K562 (cell line): ENCODE measurements at regions not wholly inside any gene's neighbourhood (a gene's known extent, or its start where the extent isn't known, plus 50 kb on each side); places are given as distances from the start of the nearest gene placed in this dataset.

ENCODE experiments used
- NR3C1 ChIP-seq: sonication (generic); formaldehyde crosslinking; IDR thresholded peaks from 2 replicates; pipeline ENCODE4 v1.8.1; 2022; ENCODE audit warnings: missing genetic modification reagents
- POLR2A ChIP-seq: fragments of 450-650 bp; conservative IDR thresholded peaks from 2 replicates; pipeline ENCODE4 v1.6.1; 2016
- TAF1 ChIP-seq: IDR thresholded peaks from 2 replicates; pipeline ENCODE4 v1.6.1; 2011; ENCODE audit warnings: mild to moderate bottlenecking, low read length, moderate library complexity; ENCODE audit not compliant: insufficient read depth, control insufficient read depth, severe bottlenecking; ENCODE audit errors: extremely low read depth
- TF ChIP-seq, protein P1 (sequence below): fragments of 450-650 bp; formaldehyde crosslinking; IDR thresholded peaks from 2 replicates; pipeline ENCODE4 v1.4.0; 2020; ENCODE audit warnings: mild to moderate bottlenecking, moderate library complexity
- TF ChIP-seq, protein P2 (sequence below), 3 experiments: IDR thresholded peaks in 2 of 3; conservative IDR thresholded peaks in 1 of 3; 2 replicates each; pipeline ENCODE4 v1.5.1; 2011 to 2012; ENCODE audit warnings: low read length in 3 of 3, mild to moderate bottlenecking in 3 of 3, control low read depth in 2 of 3, improper control_type of control experiment in 1 of 3, inconsistent platforms in 1 of 3, low read depth in 1 of 3, mixed read lengths in 1 of 3, moderate library complexity in 1 of 3; ENCODE audit not compliant: insufficient read depth in 2 of 3

GRCh38 chr6:9697263-9697931 lies 717.5 kb downstream of the TFAP2A start:
- TF ChIP-seq, protein P1, sequence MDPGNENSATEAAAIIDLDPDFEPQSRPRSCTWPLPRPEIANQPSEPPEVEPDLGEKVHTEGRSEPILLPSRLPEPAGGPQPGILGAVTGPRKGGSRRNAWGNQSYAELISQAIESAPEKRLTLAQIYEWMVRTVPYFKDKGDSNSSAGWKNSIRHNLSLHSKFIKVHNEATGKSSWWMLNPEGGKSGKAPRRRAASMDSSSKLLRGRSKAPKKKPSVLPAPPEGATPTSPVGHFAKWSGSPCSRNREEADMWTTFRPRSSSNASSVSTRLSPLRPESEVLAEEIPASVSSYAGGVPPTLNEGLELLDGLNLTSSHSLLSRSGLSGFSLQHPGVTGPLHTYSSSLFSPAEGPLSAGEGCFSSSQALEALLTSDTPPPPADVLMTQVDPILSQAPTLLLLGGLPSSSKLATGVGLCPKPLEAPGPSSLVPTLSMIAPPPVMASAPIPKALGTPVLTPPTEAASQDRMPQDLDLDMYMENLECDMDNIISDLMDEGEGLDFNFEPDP (CRISPR knock-in tag) = no peak
- TF ChIP-seq TAF1 = no peak
- TF ChIP-seq POLR2A = no peak
- TF ChIP-seq, protein P2, sequence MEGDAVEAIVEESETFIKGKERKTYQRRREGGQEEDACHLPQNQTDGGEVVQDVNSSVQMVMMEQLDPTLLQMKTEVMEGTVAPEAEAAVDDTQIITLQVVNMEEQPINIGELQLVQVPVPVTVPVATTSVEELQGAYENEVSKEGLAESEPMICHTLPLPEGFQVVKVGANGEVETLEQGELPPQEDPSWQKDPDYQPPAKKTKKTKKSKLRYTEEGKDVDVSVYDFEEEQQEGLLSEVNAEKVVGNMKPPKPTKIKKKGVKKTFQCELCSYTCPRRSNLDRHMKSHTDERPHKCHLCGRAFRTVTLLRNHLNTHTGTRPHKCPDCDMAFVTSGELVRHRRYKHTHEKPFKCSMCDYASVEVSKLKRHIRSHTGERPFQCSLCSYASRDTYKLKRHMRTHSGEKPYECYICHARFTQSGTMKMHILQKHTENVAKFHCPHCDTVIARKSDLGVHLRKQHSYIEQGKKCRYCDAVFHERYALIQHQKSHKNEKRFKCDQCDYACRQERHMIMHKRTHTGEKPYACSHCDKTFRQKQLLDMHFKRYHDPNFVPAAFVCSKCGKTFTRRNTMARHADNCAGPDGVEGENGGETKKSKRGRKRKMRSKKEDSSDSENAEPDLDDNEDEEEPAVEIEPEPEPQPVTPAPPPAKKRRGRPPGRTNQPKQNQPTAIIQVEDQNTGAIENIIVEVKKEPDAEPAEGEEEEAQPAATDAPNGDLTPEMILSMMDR (IDR thresholded peaks at IDR 0.05 in 2 of 3, conservative IDR thresholded peaks at IDR 0.05 in 1 of 3; ENCODE audit: insufficient read depth in 2 of 3, low read depth in 1 of 3, low read length in 3 of 3) = no peak
- TF ChIP-seq NR3C1 (CRISPR knock-in tag) = no peak
